ENCODE measurements at regions not wholly inside any gene's neighbourhood (a gene's known extent, or its start where the extent isn't known, plus 50 kb on each side); places are given as distances from the start of the nearest gene placed in this dataset.

DNA sequence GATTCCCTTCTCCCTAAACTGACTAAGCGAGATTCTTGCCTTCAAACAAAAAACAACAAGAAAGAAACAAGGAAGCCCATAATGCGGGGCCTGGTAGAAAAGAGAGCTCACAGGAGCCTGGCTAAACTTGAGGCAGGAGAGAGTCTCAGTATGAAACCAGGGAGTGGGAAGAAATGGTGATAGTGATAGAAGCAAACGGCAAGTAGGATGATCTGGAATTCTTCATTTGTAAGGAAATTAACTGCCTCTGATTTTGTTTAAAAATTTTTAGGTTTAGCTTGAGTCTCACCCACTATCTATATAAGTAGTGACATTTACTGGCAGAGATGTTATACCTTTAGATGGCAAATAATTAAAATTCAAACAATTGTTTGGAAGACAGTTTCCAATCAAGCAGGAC is 1356.5 kb upstream of the LRRTM1 start:
- TF ChIP-seq RAD21 (IDR thresholded peaks at IDR 0.05; ENCODE audit: low read depth): no peak
- TF ChIP-seq YY1 (IDR thresholded peaks at IDR 0.05; ENCODE audit: low read depth): no peak
- TF ChIP-seq TCF12 (IDR thresholded peaks at IDR 0.05; ENCODE audit: low read depth): no peak
- TF ChIP-seq EGR1 (IDR thresholded peaks at IDR 0.05): no peak
- no peak for TF ChIP-seq CEBPB (IDR thresholded peaks at IDR 0.05)
- TF ChIP-seq, protein P1, sequence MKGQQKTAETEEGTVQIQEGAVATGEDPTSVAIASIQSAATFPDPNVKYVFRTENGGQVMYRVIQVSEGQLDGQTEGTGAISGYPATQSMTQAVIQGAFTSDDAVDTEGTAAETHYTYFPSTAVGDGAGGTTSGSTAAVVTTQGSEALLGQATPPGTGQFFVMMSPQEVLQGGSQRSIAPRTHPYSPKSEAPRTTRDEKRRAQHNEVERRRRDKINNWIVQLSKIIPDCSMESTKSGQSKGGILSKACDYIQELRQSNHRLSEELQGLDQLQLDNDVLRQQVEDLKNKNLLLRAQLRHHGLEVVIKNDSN (IDR thresholded peaks at IDR 0.05): no peak
- TF ChIP-seq, protein P2, sequence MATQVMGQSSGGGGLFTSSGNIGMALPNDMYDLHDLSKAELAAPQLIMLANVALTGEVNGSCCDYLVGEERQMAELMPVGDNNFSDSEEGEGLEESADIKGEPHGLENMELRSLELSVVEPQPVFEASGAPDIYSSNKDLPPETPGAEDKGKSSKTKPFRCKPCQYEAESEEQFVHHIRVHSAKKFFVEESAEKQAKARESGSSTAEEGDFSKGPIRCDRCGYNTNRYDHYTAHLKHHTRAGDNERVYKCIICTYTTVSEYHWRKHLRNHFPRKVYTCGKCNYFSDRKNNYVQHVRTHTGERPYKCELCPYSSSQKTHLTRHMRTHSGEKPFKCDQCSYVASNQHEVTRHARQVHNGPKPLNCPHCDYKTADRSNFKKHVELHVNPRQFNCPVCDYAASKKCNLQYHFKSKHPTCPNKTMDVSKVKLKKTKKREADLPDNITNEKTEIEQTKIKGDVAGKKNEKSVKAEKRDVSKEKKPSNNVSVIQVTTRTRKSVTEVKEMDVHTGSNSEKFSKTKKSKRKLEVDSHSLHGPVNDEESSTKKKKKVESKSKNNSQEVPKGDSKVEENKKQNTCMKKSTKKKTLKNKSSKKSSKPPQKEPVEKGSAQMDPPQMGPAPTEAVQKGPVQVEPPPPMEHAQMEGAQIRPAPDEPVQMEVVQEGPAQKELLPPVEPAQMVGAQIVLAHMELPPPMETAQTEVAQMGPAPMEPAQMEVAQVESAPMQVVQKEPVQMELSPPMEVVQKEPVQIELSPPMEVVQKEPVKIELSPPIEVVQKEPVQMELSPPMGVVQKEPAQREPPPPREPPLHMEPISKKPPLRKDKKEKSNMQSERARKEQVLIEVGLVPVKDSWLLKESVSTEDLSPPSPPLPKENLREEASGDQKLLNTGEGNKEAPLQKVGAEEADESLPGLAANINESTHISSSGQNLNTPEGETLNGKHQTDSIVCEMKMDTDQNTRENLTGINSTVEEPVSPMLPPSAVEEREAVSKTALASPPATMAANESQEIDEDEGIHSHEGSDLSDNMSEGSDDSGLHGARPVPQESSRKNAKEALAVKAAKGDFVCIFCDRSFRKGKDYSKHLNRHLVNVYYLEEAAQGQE (IDR thresholded peaks at IDR 0.05; ENCODE audit: low read depth): no peak
- TF ChIP-seq TAF1 (IDR thresholded peaks at IDR 0.05; ENCODE audit: low read depth): no peak
- no peak for TF ChIP-seq FOXM1 (IDR thresholded peaks at IDR 0.05; ENCODE audit: borderline replicate concordance, low read depth)
- TF ChIP-seq TEAD4 (IDR thresholded peaks at IDR 0.05): no peak
- TF ChIP-seq NFIC (IDR thresholded peaks at IDR 0.05): no peak
- TF ChIP-seq, protein P3, sequence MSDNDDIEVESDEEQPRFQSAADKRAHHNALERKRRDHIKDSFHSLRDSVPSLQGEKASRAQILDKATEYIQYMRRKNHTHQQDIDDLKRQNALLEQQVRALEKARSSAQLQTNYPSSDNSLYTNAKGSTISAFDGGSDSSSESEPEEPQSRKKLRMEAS (IDR thresholded peaks at IDR 0.05): no peak
- no peak for TF ChIP-seq EP300 (IDR thresholded peaks at IDR 0.05; ENCODE audit: borderline replicate concordance)
- TF ChIP-seq CREB1 (IDR thresholded peaks at IDR 0.05; ENCODE audit: low read depth): no peak
- no peak for TF ChIP-seq ZBTB7A (IDR thresholded peaks at IDR 0.05; ENCODE audit: low read depth)

DNA sequence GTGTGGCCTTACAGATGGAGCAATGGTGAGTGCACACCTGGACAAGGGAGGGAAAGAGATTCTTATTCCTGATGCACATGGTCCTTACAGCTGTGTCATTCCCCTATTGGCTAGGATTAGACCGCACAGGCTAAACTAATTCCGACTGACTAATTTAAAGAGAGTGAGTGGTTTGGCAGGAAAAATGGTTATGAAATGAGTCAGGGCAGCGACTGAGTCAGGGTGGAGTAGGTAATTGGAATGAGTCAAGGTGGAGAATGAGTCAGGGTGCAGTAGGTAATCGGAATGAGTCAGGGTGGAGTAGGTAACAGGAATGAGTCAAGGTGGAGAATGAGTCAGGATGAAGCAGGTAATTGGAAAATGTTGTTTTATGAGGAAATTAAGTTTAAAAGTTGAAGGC is 1353.7 kb upstream of the LRRTM1 start:
- TF ChIP-seq EGR1 (IDR thresholded peaks at IDR 0.05) (no peak), CREB1 (IDR thresholded peaks at IDR 0.05; ENCODE audit: low read depth) (no peak), EP300 (IDR thresholded peaks at IDR 0.05; ENCODE audit: borderline replicate concordance) (peak; percentile 33; the same call in 1 of the 2 replicates), ZBTB7A (IDR thresholded peaks at IDR 0.05; ENCODE audit: low read depth) (no peak), TCF12 (IDR thresholded peaks at IDR 0.05; ENCODE audit: low read depth) (0 out of 2 replicates have a peak, but pooled peaks have one; percentile 43), YY1 (IDR thresholded peaks at IDR 0.05; ENCODE audit: low read depth) (no peak), CEBPB (IDR thresholded peaks at IDR 0.05) (0 out of 2 replicates have a peak, but pooled peaks have one; percentile 5), TEAD4 (IDR thresholded peaks at IDR 0.05) (peak; percentile 45; the same call in 1 of the 2 replicates), RAD21 (IDR thresholded peaks at IDR 0.05; ENCODE audit: low read depth) (no peak), NFIC (IDR thresholded peaks at IDR 0.05) (no peak), TAF1 (IDR thresholded peaks at IDR 0.05; ENCODE audit: low read depth) (no peak)
- TF ChIP-seq, protein P3 (IDR thresholded peaks at IDR 0.05): no peak
- TF ChIP-seq, protein P2 (IDR thresholded peaks at IDR 0.05; ENCODE audit: low read depth): no peak

DNA sequence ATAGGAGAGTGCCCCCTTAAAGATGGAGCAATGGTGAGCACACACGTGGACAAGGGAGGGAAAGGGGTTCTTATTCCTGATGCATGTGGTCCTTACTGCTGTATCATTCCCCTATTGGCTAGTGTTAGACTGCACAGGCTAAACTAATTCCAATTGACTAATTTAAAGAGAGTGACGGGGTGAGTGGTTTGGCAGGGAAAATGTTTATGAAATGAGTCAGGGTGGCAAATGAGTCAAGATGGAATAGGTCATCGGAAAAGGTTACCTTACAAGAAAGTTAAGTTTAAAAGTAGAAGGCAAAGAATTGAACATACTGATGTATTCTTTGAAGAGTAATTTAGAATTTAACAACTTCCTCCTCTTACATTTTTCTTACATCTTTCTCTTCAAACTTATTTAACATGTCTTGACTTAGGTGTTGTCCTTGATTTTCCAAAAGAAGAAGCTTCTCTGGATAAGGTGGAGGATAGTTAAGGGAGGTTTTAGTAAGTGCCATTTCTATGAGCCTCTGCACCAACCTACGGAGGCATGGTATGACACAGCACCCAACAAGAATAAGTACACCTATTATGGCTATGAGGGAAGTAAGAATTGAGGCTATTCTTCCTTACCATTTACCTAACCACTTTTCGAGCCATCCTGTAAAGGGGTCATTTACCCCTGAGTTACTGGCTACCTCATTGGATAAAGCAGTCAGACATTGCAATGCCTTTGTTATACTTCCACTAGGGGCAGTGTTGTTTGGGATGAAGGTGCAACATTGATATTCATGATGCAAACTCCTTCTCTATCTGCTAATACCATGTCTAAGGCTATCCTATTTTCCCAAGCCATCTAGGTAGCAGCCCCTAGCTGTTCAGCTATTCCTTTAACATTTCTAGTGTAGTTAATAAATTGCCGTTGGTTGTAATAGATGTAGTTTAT is 1345.8 kb upstream of the LRRTM1 start:
- no peak for TF ChIP-seq ZBTB7A (IDR thresholded peaks at IDR 0.05; ENCODE audit: low read depth)
- no peak for TF ChIP-seq RAD21 (IDR thresholded peaks at IDR 0.05; ENCODE audit: low read depth)
- TF ChIP-seq YY1 (IDR thresholded peaks at IDR 0.05; ENCODE audit: low read depth): no peak
- TF ChIP-seq CEBPB (IDR thresholded peaks at IDR 0.05): no peak
- no peak for TF ChIP-seq NFIC (IDR thresholded peaks at IDR 0.05)
- no peak for TF ChIP-seq FOXM1 (IDR thresholded peaks at IDR 0.05; ENCODE audit: borderline replicate concordance, low read depth)
- TF ChIP-seq CREB1 (IDR thresholded peaks at IDR 0.05; ENCODE audit: low read depth): no peak
- no peak for TF ChIP-seq EGR1 (IDR thresholded peaks at IDR 0.05)
- TF ChIP-seq, protein P3 (IDR thresholded peaks at IDR 0.05): no peak
- no peak for TF ChIP-seq EP300 (IDR thresholded peaks at IDR 0.05; ENCODE audit: borderline replicate concordance)

DNA sequence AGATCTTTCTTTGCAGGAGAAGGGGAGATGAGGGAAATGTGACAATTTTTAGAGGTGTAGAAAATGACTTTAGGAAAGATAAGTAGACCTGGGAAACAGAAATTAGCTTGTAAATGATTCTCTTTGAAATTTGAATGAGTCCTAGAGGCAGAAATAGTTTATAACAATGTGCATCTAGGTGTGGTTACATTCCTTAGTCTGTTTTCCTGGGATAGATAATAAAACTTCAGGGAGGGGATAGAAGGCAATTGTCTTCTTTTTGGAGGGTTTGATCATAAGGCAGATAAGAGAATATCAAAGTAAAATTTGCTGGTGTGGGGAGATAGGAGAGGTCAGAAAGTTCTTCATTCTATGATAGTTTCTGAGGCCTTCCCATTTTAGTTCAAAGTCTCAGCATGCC is 1344.3 kb upstream of the LRRTM1 start:
- no peak for TF ChIP-seq ZBTB7A (IDR thresholded peaks at IDR 0.05; ENCODE audit: low read depth)
- TF ChIP-seq NFIC (IDR thresholded peaks at IDR 0.05): no peak
- TF ChIP-seq, protein P1 (IDR thresholded peaks at IDR 0.05): no peak
- TF ChIP-seq, protein P2 (IDR thresholded peaks at IDR 0.05; ENCODE audit: low read depth): no peak
- no peak for TF ChIP-seq RAD21 (IDR thresholded peaks at IDR 0.05; ENCODE audit: low read depth)
- TF ChIP-seq CEBPB (IDR thresholded peaks at IDR 0.05): no peak
- TF ChIP-seq EP300 (IDR thresholded peaks at IDR 0.05; ENCODE audit: borderline replicate concordance): no peak
- no peak for TF ChIP-seq TEAD4 (IDR thresholded peaks at IDR 0.05)
- TF ChIP-seq TCF12 (IDR thresholded peaks at IDR 0.05; ENCODE audit: low read depth): no peak
- TF ChIP-seq FOXM1 (IDR thresholded peaks at IDR 0.05; ENCODE audit: borderline replicate concordance, low read depth): no peak
- no peak for TF ChIP-seq CREB1 (IDR thresholded peaks at IDR 0.05; ENCODE audit: low read depth)
- TF ChIP-seq, protein P3 (IDR thresholded peaks at IDR 0.05): no peak
